B cell (primary cell): ENCODE measurements at regions not wholly inside any gene's neighbourhood (a gene's known extent, or its start where the extent isn't known, plus 50 kb on each side); places are given as distances from the start of the nearest gene placed in this dataset.
"Not testable (repeated sequence)": the region's sequence is repeated elsewhere in the genome, so short reads cannot be mapped to it uniquely, and the experiment has no call there.

ENCODE experiments used
- ATAC-seq: fragments of 200-7000 bp; cut with Tn5 transposase; one replicate; pipeline ENCODE4 v1.10.0; 2021; ENCODE audit warnings: low read depth, mild to moderate bottlenecking, moderate number of reproducible peaks, moderate library complexity
- CTCF ChIA-PET: fragments of 350-600 bp; sonication (Branson Sonifier 250); formaldehyde crosslinking; loops from one replicate; lab custom pipeline; 2021; ENCODE audit warnings: antibody characterized with exemption, inconsistent platforms; lab: Charles Lee
- POLR2A ChIA-PET: fragments of 350-600 bp; sonication (Branson Sonifier 250); formaldehyde crosslinking; loops from one replicate; lab custom pipeline; 2021; ENCODE audit warnings: antibody characterized with exemption; lab: Charles Lee
- DNase-seq: peaks from one replicate; pipeline ENCODE4 v3.0.0; 2013
- H2AFZ ChIP-seq: 2 replicates; pipeline ENCODE4 v1.6.1; 2012; ENCODE audit warnings: mild to moderate bottlenecking, low read depth, low read length; ENCODE audit not compliant: insufficient read depth, poor library complexity, severe bottlenecking
- H3K27ac ChIP-seq, 2 donors: 1 replicate in 1 of 2; 2 replicates in 1 of 2; pipeline ENCODE4 v1.5.1; 2012 to 2013; ENCODE audit warnings: low read length in 2 of 2, mild to moderate bottlenecking in 2 of 2, moderate library complexity in 1 of 2
- H3K27me3 ChIP-seq, 4 experiments: fragments of 200-600 bp in 1 of 4; sonication (generic) in 1 of 4; replicated peaks in 1 of 4; 1 replicate in 2 of 4; 2 replicates in 2 of 4; pipeline versions ENCODE4 v1.6.1 to v1.7.0; 2013 to 2016; ENCODE audit warnings: low read length in 3 of 4, mild to moderate bottlenecking in 2 of 4, mixed read lengths in 1 of 4, moderate library complexity in 1 of 4; ENCODE audit not compliant: insufficient read depth in 4 of 4, control insufficient read depth in 3 of 4; ENCODE audit errors: control extremely low read depth in 1 of 4
- H3K36me3 ChIP-seq, 2 experiments: replicated peaks in 1 of 2; 1 replicate in 1 of 2; 2 replicates in 1 of 2; pipeline versions ENCODE4 v1.6.1 to v1.7.1; 2013; ENCODE audit warnings: low read length in 1 of 2; ENCODE audit not compliant: insufficient read depth in 2 of 2, control insufficient read depth in 1 of 2; ENCODE audit errors: control extremely low read depth in 1 of 2, extremely low read depth in 1 of 2
- H3K4me1 ChIP-seq, 2 donors: fragments of 200-600 bp in 1 of 2; sonication (generic) in 1 of 2; 1 replicate in 1 of 2; 2 replicates in 1 of 2; pipeline versions ENCODE4 v1.5.1 to v1.6.1; 2013 to 2017; ENCODE audit warnings: low read length in 2 of 2; ENCODE audit not compliant: control insufficient read depth in 2 of 2, insufficient read depth in 2 of 2
- H3K4me2 ChIP-seq: replicated peaks from 2 replicates; pipeline ENCODE3; 2012; ENCODE audit warnings: mild to moderate bottlenecking, low read depth, low read length; ENCODE audit not compliant: poor library complexity, severe bottlenecking
- H3K4me3 ChIP-seq, 5 experiments: fragments of 200-600 bp in 1 of 5; sonication (generic) in 1 of 5; 1 replicate in 3 of 5; 2 replicates in 2 of 5; pipeline versions ENCODE4 v1.5.1 to v1.7.0; 2011 to 2016; ENCODE audit warnings: low read length in 4 of 5, mild to moderate bottlenecking in 4 of 5, low read depth in 2 of 5, control low read depth in 1 of 5, moderate library complexity in 1 of 5; ENCODE audit not compliant: insufficient read depth in 1 of 5; ENCODE audit errors: control extremely low read depth in 1 of 5, extremely low read depth in 1 of 5
- H3K79me2 ChIP-seq: fragments of 200-600 bp; sonication (generic); one replicate; pipeline ENCODE4 v1.6.0; 2016; ENCODE audit warnings: low read length; ENCODE audit not compliant: control insufficient read depth, insufficient read depth
- H3K9ac ChIP-seq: fragments of 200-600 bp; sonication (generic); 2 replicates; pipeline ENCODE4 v1.6.1; 2017; ENCODE audit warnings: mild to moderate bottlenecking, low read length, moderate library complexity
- H3K9me3 ChIP-seq, 3 donors: one replicate each; pipeline versions ENCODE4 v1.6.1 to v1.7.1; 2013; ENCODE audit warnings: low read length in 2 of 3; ENCODE audit not compliant: control insufficient read depth in 2 of 3, insufficient read depth in 1 of 3; ENCODE audit errors: control extremely low read depth in 1 of 3
- H4K20me1 ChIP-seq: 2 replicates; pipeline ENCODE4 v1.6.0; 2012; ENCODE audit warnings: mild to moderate bottlenecking, low read length; ENCODE audit not compliant: insufficient read depth, control insufficient read depth, poor library complexity, severe bottlenecking
- H3K27ac Mint-ChIP-seq: one replicate; pipeline ENCODE4 v1.8.0; 2021; ENCODE audit warnings: mixed read lengths
- H3K27me3 Mint-ChIP-seq: one replicate; pipeline ENCODE4 v1.8.0; 2021; ENCODE audit warnings: mixed read lengths
- H3K4me1 Mint-ChIP-seq: one replicate; pipeline ENCODE4 v1.8.0; 2021; ENCODE audit warnings: mixed read lengths
- H3K4me3 Mint-ChIP-seq: one replicate; pipeline ENCODE4 v1.8.0; 2021; ENCODE audit warnings: mixed read lengths
- H3K9me3 Mint-ChIP-seq: one replicate; pipeline ENCODE4 v1.8.0; 2022; ENCODE audit warnings: mixed read lengths; ENCODE audit not compliant: insufficient read depth
- EZH2 ChIP-seq: IDR thresholded peaks from 2 replicates; pipeline ENCODE4 v1.6.1; 2012; ENCODE audit warnings: borderline replicate concordance, low read depth, mild to moderate bottlenecking, moderate library complexity, low read length; ENCODE audit not compliant: insufficient read depth, poor library complexity, severe bottlenecking
- WGBS: methylation state at CpG from one replicate; pipeline ENCODE4 v1.1.5; 2013; ENCODE audit warnings: missing lambda C conversion rate; ENCODE audit not compliant: insufficient coverage; 5-methylcytosine and 5-hydroxymethylcytosine counted together
- intact Hi-C: fragments of 100-400 bp; cut with micrococcal nuclease; formaldehyde crosslinking; loops from one replicate; pipeline ENCODE4 v1.10.0; 2022
- TF ChIP-seq, protein P1 (sequence below): fragments of 200-600 bp; IDR thresholded peaks from one replicate; pipeline ENCODE4 v1.8.0; 2022; ENCODE audit warnings: antibody characterized with exemption, mild to moderate bottlenecking

DNA sequence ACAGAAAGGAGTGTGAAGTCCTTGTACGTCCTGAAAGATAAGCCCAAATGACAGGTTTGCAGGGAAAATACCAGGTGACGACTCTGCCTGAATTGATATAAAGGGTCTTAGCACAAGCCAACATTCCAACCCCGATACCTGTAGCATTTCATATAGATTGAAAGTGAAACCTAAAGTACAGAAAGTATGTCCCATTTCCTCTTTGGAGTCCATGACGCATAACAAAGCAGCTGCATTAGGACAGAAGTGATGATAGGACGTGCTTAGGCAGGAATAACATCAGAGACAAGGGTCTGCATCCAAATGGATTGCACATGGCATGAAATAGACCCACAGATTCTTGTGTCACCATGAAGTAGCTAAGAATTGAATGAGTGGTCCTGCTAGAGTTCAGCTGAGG is 187.0 kb upstream of the ROBO1 start:
- Histone ChIP-seq H3K79me2 (no peaks in the 10 kb centered on the region), H3K9me3 (peaks cover 0 to 11% (median 0%) of the 10 kb centered on the region in 3 donors), H3K4me3 (no peak overlapping the region), H3K4me2 (no peak overlapping the region), H3K36me3 (no peaks in the 10 kb centered on the region), H4K20me1 (no peaks in the 10 kb centered on the region), H3K4me1 (no peaks in the 10 kb centered on the region), H2AFZ (no peak overlapping the region), H3K9ac (no peak overlapping the region), H3K27ac (no peak overlapping the region), H3K27me3 (no peaks in the 10 kb centered on the region)
- ATAC-seq: no peak
- CTCF ChIA-PET: no interaction called here
- no peak overlapping the region for H3K27ac Mint-ChIP-seq
- no peak for TF ChIP-seq EZH2
- TF ChIP-seq, protein P1, sequence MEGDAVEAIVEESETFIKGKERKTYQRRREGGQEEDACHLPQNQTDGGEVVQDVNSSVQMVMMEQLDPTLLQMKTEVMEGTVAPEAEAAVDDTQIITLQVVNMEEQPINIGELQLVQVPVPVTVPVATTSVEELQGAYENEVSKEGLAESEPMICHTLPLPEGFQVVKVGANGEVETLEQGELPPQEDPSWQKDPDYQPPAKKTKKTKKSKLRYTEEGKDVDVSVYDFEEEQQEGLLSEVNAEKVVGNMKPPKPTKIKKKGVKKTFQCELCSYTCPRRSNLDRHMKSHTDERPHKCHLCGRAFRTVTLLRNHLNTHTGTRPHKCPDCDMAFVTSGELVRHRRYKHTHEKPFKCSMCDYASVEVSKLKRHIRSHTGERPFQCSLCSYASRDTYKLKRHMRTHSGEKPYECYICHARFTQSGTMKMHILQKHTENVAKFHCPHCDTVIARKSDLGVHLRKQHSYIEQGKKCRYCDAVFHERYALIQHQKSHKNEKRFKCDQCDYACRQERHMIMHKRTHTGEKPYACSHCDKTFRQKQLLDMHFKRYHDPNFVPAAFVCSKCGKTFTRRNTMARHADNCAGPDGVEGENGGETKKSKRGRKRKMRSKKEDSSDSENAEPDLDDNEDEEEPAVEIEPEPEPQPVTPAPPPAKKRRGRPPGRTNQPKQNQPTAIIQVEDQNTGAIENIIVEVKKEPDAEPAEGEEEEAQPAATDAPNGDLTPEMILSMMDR: no peak
- intact Hi-C loops: no loop called here
- 71% methylated on average over 2 of the region's 5 CpGs for WGBS
- H3K9me3 Mint-ChIP-seq: peaks cover 3% of the 10 kb centered on the region
- no peaks in the 10 kb centered on the region for H3K27me3 Mint-ChIP-seq
- no peak overlapping the region for H3K4me3 Mint-ChIP-seq
- POLR2A ChIA-PET: no interaction called here
- DNase-seq: no peak
- H3K4me1 Mint-ChIP-seq: no peaks in the 10 kb centered on the region

DNA sequence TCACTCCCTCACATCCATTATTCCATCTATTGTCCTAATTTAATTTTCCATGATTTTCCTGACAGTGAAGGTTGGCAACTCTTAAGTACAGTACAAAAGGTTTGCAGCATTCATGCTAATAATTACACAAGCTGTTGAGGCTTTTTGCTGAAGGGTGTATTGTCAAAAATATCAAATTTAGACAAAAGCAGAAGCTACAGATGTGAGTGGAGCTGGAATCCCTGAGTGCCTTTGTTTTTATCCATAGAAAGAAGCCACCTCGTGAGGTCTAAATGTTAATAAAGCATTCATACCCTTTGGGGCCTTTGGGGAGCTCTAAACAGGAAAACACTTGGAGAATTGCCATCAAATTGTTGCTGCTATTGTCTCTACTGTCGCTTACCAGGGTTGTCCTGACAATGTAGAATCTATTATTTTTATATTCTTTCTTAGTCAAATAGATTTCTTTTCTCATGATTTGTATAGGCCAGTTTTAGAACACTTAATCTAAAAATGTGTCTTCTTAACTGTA is 185.8 kb upstream of the ROBO1 start:
- 62% methylated on average over 1 of the region's 2 CpGs for WGBS
- Mint-ChIP-seq H3K4me3 (no peak overlapping the region), H3K9me3 (peaks cover 3% of the 10 kb centered on the region), H3K27ac (no peak overlapping the region), H3K4me1 (no peaks in the 10 kb centered on the region), H3K27me3 (no peaks in the 10 kb centered on the region)
- ChIA-PET POLR2A (no interaction called here), CTCF (no interaction called here)
- TF ChIP-seq, protein P1: no peak
- no peak for TF ChIP-seq EZH2
- Histone ChIP-seq H3K36me3 (no peaks in the 10 kb centered on the region), H3K9me3 (peaks cover 0 to 11% (median 0%) of the 10 kb centered on the region in 3 donors), H3K27ac (no peak overlapping the region), H2AFZ (no peak overlapping the region), H3K4me2 (no peak overlapping the region), H3K4me1 (no peaks in the 10 kb centered on the region), H3K4me3 (no peak overlapping the region), H3K79me2 (no peaks in the 10 kb centered on the region), H3K9ac (no peak overlapping the region), H4K20me1 (no peaks in the 10 kb centered on the region), H3K27me3 (no peaks in the 10 kb centered on the region)
- ATAC-seq: no peak
- intact Hi-C loops: no loop called here
- no peak for DNase-seq

DNA sequence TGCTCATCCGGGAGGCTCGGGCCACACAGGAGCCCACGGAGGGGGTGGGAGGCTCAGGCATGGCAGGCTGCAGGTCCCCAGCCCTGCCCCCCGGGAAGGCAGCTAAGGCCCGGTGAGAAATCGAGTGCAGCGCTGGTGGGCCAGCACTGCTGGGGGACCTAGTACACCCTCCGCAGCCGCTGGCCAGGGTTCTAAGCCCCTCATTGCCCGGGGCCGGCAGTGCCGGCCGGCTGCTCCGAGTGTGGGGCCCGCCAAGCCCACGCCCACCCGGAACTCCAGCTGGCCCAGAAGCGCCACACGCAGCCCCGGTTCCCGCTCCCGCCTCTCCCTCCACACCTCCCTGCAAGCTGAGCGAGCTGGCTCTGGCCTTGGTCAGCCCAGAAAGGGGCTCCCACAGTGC is 183.6 kb upstream of the ROBO1 start:
- H3K4me3 ChIP-seq, POLR2A ChIA-PET, DNase-seq, intact Hi-C loops, H3K79me2 ChIP-seq, H3K36me3 ChIP-seq, H3K27me3 ChIP-seq, H2AFZ ChIP-seq, H3K27ac ChIP-seq, H3K27ac Mint-ChIP-seq, H3K4me3 Mint-ChIP-seq, H3K4me1 ChIP-seq, H3K4me1 Mint-ChIP-seq, H3K9me3 Mint-ChIP-seq, H4K20me1 ChIP-seq, CTCF ChIA-PET, H3K4me2 ChIP-seq, H3K27me3 Mint-ChIP-seq, H3K9ac ChIP-seq, ATAC-seq: not testable (repeated sequence)
- 94% methylated on average over 21 of the region's 23 CpGs for WGBS
- H3K9me3 ChIP-seq: peaks cover 0 to 11% (median 0%) of the 10 kb centered on the region in 3 donors
